ENCODE measurements at regions not wholly inside any gene's neighbourhood (a gene's known extent, or its start where the extent isn't known, plus 50 kb on each side); places are given as distances from the start of the nearest gene placed in this dataset.
A peak's percentile ranks its signal among the peaks of the same experiment; 100 is the strongest.

- Histone ChIP-seq H3K36me3 (ENCODE audit: insufficient read depth, low read length, poor library complexity, severe bottlenecking) (no peaks in the 10 kb centered on the region), H3K9me3 (ENCODE audit: low read depth, low read length, poor library complexity, severe bottlenecking) (no peaks in the 10 kb centered on the region), H3K4me3 (ENCODE audit: low read depth, low read length, poor library complexity, severe bottlenecking) (no peak overlapping the region), H3K27me3 (replicated peaks; ENCODE audit: insufficient read depth, low read depth, low read length, poor library complexity) (peaks cover 6% of the 10 kb centered on the region), H3K4me1 (ENCODE audit: insufficient read depth, low read length, poor library complexity, severe bottlenecking) (no peaks in the 10 kb centered on the region), H3K27ac (ENCODE audit: low read depth, low read length, poor library complexity, severe bottlenecking) (no peak overlapping the region)
- intact Hi-C loops (cut with micrococcal nuclease; ENCODE audit: unreplicated experiment) = no loop called here
- no peak for TF ChIP-seq CTCF (conservative IDR thresholded peaks at IDR 0.05; ENCODE audit: low read depth, low read length)
- ChIA-PET CTCF (no interaction called here), POLR2A (ENCODE audit: low non-redundant PET) (no interaction called here)
- BruUV-seq (replicated peaks) = no TSS peak
- DNase-seq (ENCODE audit: low spot score) = no peak
Observed at GRCh38 chr17:53149316-53149715, 673.4 kb upstream of the KIF2B start.

- TF ChIP-seq EZH2 (IDR thresholded peaks at IDR 0.05; ENCODE audit: borderline replicate concordance, low read depth, low read length, poor library complexity, severe bottlenecking) (no peak), CTCF (conservative IDR thresholded peaks at IDR 0.05; ENCODE audit: low read depth, low read length) (no peak)
- H3K9me3 ChIP-seq (ENCODE audit: low read depth, low read length, poor library complexity, severe bottlenecking) = no peaks in the 10 kb centered on the region
- ChIA-PET CTCF (no interaction called here), POLR2A (ENCODE audit: low non-redundant PET) (no interaction called here)
- H3K27ac ChIP-seq (ENCODE audit: low read depth, low read length, poor library complexity, severe bottlenecking) = no peak overlapping the region
- no peaks in the 10 kb centered on the region for H3K4me1 ChIP-seq (ENCODE audit: insufficient read depth, low read length, poor library complexity, severe bottlenecking)
- H3K36me3 ChIP-seq (ENCODE audit: insufficient read depth, low read length, poor library complexity, severe bottlenecking) = no peaks in the 10 kb centered on the region
- H3K4me3 ChIP-seq (ENCODE audit: low read depth, low read length, poor library complexity, severe bottlenecking) = no peak overlapping the region
- no TSS peak for BruUV-seq (replicated peaks)
- H3K27me3 ChIP-seq (replicated peaks; ENCODE audit: insufficient read depth, low read depth, low read length, poor library complexity) = peaks cover 6% of the 10 kb centered on the region
- intact Hi-C loops (cut with micrococcal nuclease; ENCODE audit: unreplicated experiment) = no loop called here
- DNase-seq (ENCODE audit: low spot score) = no peak
Observed at GRCh38 chr17:53148058-53148457, 674.7 kb upstream of the KIF2B start.

- Histone ChIP-seq H3K27me3 (replicated peaks; ENCODE audit: insufficient read depth, low read depth, low read length, poor library complexity) (no peaks in the 10 kb centered on the region), H3K27ac (ENCODE audit: low read depth, low read length, poor library complexity, severe bottlenecking) (no peak overlapping the region)
- BruUV-seq (replicated peaks) = no TSS peak
Observed at GRCh38 chr17:53142890-53143289, 679.8 kb upstream of the KIF2B start.

More at GRCh38 chr17:53142890-53143289, 679.8 kb upstream of the KIF2B start:
- H3K36me3 ChIP-seq (ENCODE audit: insufficient read depth, low read length, poor library complexity, severe bottlenecking) = no peaks in the 10 kb centered on the region
- ChIA-PET CTCF (no interaction called here), POLR2A (ENCODE audit: low non-redundant PET) (no interaction called here)
- TF ChIP-seq CTCF (conservative IDR thresholded peaks at IDR 0.05; ENCODE audit: low read depth, low read length) = no peak
- no peaks in the 10 kb centered on the region for H3K9me3 ChIP-seq (ENCODE audit: low read depth, low read length, poor library complexity, severe bottlenecking)
- peaks cover 3% of the 10 kb centered on the region for H3K4me1 ChIP-seq (ENCODE audit: insufficient read depth, low read length, poor library complexity, severe bottlenecking)
- no peak overlapping the region for H3K4me3 ChIP-seq (ENCODE audit: low read depth, low read length, poor library complexity, severe bottlenecking)
- intact Hi-C loops (cut with micrococcal nuclease; ENCODE audit: unreplicated experiment) = no loop called here
- DNase-seq (ENCODE audit: low spot score) = peak; percentile 56

Measured in A673 (cell line).